OCI-LY1 (cell line): ENCODE measurements at regions not wholly inside any gene's neighbourhood (a gene's known extent, or its start where the extent isn't known, plus 50 kb on each side); places are given as distances from the start of the nearest gene placed in this dataset.

Source experiments
- CTCF ChIP-seq: fragments of 200-600 bp; sonication (generic), shearing (Covaris generic); IDR thresholded peaks from 2 replicates; pipeline ENCODE4 v1.5.1; 2017; ENCODE audit warnings: mild to moderate bottlenecking, antibody characterized with exemption, low read length, moderate library complexity, mixed read lengths
- EZH2 ChIP-seq: fragments of 200-600 bp; sonication (generic), shearing (Covaris generic); IDR thresholded peaks from 2 replicates; pipeline ENCODE4 v1.8.0; 2017; ENCODE audit warnings: borderline replicate concordance, mixed run types, mild to moderate bottlenecking, antibody characterized with exemption, low read length, moderate library complexity, mixed read lengths

DNA sequence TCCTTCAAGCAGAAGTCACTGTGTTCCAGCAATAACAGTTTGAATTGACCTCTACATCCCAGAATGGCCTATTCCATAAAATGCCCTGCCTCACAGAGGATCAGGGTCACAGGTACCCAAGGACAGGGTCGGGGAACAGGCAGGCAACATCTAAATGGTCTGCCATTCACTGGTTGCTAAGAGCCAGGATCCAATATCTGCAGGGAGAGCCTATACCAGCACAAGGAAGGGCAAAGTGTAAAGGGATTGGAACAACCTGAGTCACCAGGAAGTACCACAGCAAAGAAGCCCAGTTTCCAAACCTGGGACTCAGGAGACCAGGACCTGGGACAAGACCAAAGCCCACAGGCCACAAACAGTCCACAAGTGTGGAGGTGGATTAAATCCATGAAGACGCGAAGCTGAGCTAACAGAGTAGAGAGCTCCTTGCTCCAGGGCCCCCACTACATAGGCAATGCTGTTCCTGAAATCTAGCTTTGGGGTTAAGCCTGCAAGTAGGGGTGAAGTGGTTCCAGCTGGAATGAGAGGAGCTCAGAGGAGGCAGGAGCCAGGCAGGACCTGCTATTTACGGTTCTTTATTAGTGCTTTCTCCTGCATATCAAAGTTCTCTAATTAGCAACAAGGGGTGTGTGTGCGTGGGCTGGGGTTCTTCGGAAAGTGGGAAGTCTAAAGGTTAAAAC lies 274.3 kb downstream of the BCL11B start:
- TF ChIP-seq EZH2 (no peak), CTCF (no peak)
